H9 (cell line): ENCODE measurements at regions not wholly inside any gene's neighbourhood (a gene's known extent, or its start where the extent isn't known, plus 50 kb on each side); places are given as distances from the start of the nearest gene placed in this dataset.
"Not testable (repeated sequence)": the region's sequence is repeated elsewhere in the genome, so short reads cannot be mapped to it uniquely, and the experiment has no call there.

ENCODE experiments used
- DNase-seq: peaks from one replicate; pipeline ENCODE4 v3.0.0-alpha.2; 2017
- H2AFZ ChIP-seq: one replicate; pipeline ENCODE4 v1.6.1; 2013; ENCODE audit warnings: mild to moderate bottlenecking, low read length, control low read depth, moderate library complexity
- H2AK5ac ChIP-seq: 2 replicates; pipeline ENCODE4 v1.6.1; 2013; ENCODE audit warnings: low read length, control low read depth, mixed read lengths; ENCODE audit not compliant: insufficient read length
- H2BK120ac ChIP-seq: one replicate; pipeline ENCODE4 v1.6.1; 2013; ENCODE audit warnings: low read depth, mild to moderate bottlenecking, low read length, control low read depth, inconsistent platforms; ENCODE audit not compliant: poor library complexity, severe bottlenecking
- H2BK12ac ChIP-seq: 2 replicates; pipeline ENCODE4 v1.6.1; 2013; ENCODE audit warnings: low read length, control low read depth, mixed read lengths, low read depth; ENCODE audit not compliant: insufficient read length
- H2BK15ac ChIP-seq: 2 replicates; pipeline ENCODE4 v1.6.1; 2013; ENCODE audit warnings: low read depth, low read length, control low read depth
- H2BK20ac ChIP-seq: one replicate; pipeline ENCODE4 v1.6.1; 2013; ENCODE audit warnings: low read depth, mild to moderate bottlenecking, low read length, control low read depth, inconsistent platforms; ENCODE audit not compliant: poor library complexity, severe bottlenecking
- H2BK5ac ChIP-seq: 2 replicates; pipeline ENCODE4 v1.6.1; 2013; ENCODE audit warnings: low read length, control low read depth, mixed read lengths; ENCODE audit not compliant: insufficient read length
- H3K14ac ChIP-seq: 2 replicates; pipeline ENCODE4 v1.6.1; 2013; ENCODE audit warnings: low read length, control low read depth; ENCODE audit not compliant: insufficient read depth
- H3K18ac ChIP-seq: 2 replicates; pipeline ENCODE4 v1.6.1; 2013; ENCODE audit warnings: low read depth, mild to moderate bottlenecking, mixed read lengths, low read length, control low read depth; ENCODE audit not compliant: insufficient read length
- H3K23ac ChIP-seq: 2 replicates; pipeline ENCODE4 v1.6.1; 2013; ENCODE audit warnings: low read length, control low read depth, mixed read lengths, low read depth; ENCODE audit not compliant: insufficient read length
- H3K23me2 ChIP-seq: 2 replicates; pipeline ENCODE4 v1.6.1; 2013; ENCODE audit warnings: low read depth, mild to moderate bottlenecking, mixed read lengths, low read length, control low read depth; ENCODE audit not compliant: insufficient read length, poor library complexity, severe bottlenecking
- H3K27ac ChIP-seq: 2 replicates; pipeline ENCODE4 v1.5.1; 2013; ENCODE audit warnings: low read length, control low read depth, mixed read lengths, low read depth; ENCODE audit not compliant: insufficient read length
- H3K27me3 ChIP-seq: 2 replicates; pipeline ENCODE4 v1.6.1; 2013; ENCODE audit warnings: low read length, control low read depth, inconsistent platforms; ENCODE audit not compliant: insufficient read depth
- H3K4ac ChIP-seq: 2 replicates; pipeline ENCODE4 v1.6.1; 2013; ENCODE audit warnings: low read depth, mild to moderate bottlenecking, control low read depth, inconsistent platforms, low read length, moderate library complexity
- H3K4me1 ChIP-seq: 2 replicates; pipeline ENCODE4 v1.6.1; 2013; ENCODE audit warnings: low read length, control low read depth, inconsistent platforms; ENCODE audit not compliant: insufficient read depth
- H3K4me2 ChIP-seq: 2 replicates; pipeline ENCODE4 v1.6.1; 2013; ENCODE audit warnings: low read length, control low read depth, mixed read lengths; ENCODE audit not compliant: insufficient read length, insufficient read depth
- H3K56ac ChIP-seq: 2 replicates; pipeline ENCODE4 v1.6.1; 2013; ENCODE audit warnings: low read depth, mild to moderate bottlenecking, mixed read lengths, low read length, control low read depth; ENCODE audit not compliant: insufficient read length
- H3K79me1 ChIP-seq: 2 replicates; pipeline ENCODE4 v1.6.1; 2013; ENCODE audit warnings: low read depth, mild to moderate bottlenecking, moderate library complexity, low read length, control low read depth, inconsistent platforms; ENCODE audit not compliant: insufficient read depth, poor library complexity, severe bottlenecking
- H3K79me2 ChIP-seq: 2 replicates; pipeline ENCODE4 v1.6.1; 2013; ENCODE audit warnings: low read length, control low read depth, inconsistent platforms; ENCODE audit not compliant: insufficient read depth
- H3K9ac ChIP-seq: 2 replicates; pipeline ENCODE4 v1.6.1; 2013; ENCODE audit warnings: low read length, control low read depth, mixed read lengths; ENCODE audit not compliant: insufficient read length; ENCODE audit errors: extremely low read depth
- H3K9me3 ChIP-seq: one replicate; pipeline ENCODE4 v1.6.1; 2013; ENCODE audit warnings: low read depth, low read length, inconsistent platforms; ENCODE audit not compliant: control insufficient read depth
- H3T11ph ChIP-seq: one replicate; pipeline ENCODE4 v1.6.1; 2013; ENCODE audit warnings: mild to moderate bottlenecking, low read length, control low read depth, inconsistent platforms
- H4K20me1 ChIP-seq: one replicate; pipeline ENCODE4 v1.6.1; 2013; ENCODE audit not compliant: control insufficient read depth, insufficient read length, insufficient read depth
- H4K5ac ChIP-seq: 2 replicates; pipeline ENCODE4 v1.6.1; 2013; ENCODE audit warnings: low read depth, mild to moderate bottlenecking, mixed read lengths, low read length, control low read depth; ENCODE audit not compliant: insufficient read length
- H4K8ac ChIP-seq: replicated peaks from 2 replicates; pipeline ENCODE4 v1.6.1; 2013; ENCODE audit warnings: low read length, control low read depth, mixed read lengths, low read depth; ENCODE audit not compliant: insufficient read length
- H4K91ac ChIP-seq: 2 replicates; pipeline ENCODE4 v1.6.1; 2013; ENCODE audit warnings: low read depth, mild to moderate bottlenecking, moderate library complexity, mixed read lengths, low read length, control low read depth; ENCODE audit not compliant: insufficient read length
- H3K27ac Mint-ChIP-seq, 3 experiments: 2 replicates in 2 of 3; 3 replicates in 1 of 3; pipeline ENCODE4 v1.8.0; 2020 to 2021; ENCODE audit warnings: mixed read lengths in 3 of 3, mild to moderate bottlenecking in 1 of 3, moderate library complexity in 1 of 3
- H3K27me3 Mint-ChIP-seq: 2 replicates; pipeline ENCODE4 v1.8.0; 2021; ENCODE audit warnings: low read depth, mild to moderate bottlenecking, moderate library complexity, mixed read lengths
- H3K36me3 Mint-ChIP-seq, 3 experiments: 2 replicates in 2 of 3; 3 replicates in 1 of 3; pipeline ENCODE4 v1.8.0; 2020 to 2021; ENCODE audit warnings: low read depth in 3 of 3, mixed read lengths in 3 of 3; ENCODE audit not compliant: insufficient read depth in 1 of 3
- H3K4me1 Mint-ChIP-seq, 2 experiments: 2 replicates each; pipeline ENCODE4 v1.8.0; 2020; ENCODE audit warnings: mixed read lengths in 2 of 2
- H3K4me3 Mint-ChIP-seq, 2 experiments: 2 replicates in 1 of 2; 3 replicates in 1 of 2; pipeline ENCODE4 v1.8.0; 2020 to 2021; ENCODE audit warnings: mild to moderate bottlenecking in 2 of 2, mixed read lengths in 2 of 2, moderate library complexity in 1 of 2
- H3K9me3 Mint-ChIP-seq, 2 experiments: 2 replicates in 1 of 2; 3 replicates in 1 of 2; pipeline ENCODE4 v1.8.0; 2020; ENCODE audit warnings: mild to moderate bottlenecking in 2 of 2, mixed read lengths in 2 of 2, moderate library complexity in 1 of 2
- WGBS: extraction: QIAGEN DNeasy Blood & Tissue Kit; methylation state at CpG from one replicate; pipeline ENCODE4 v1.1.7; 2013; ENCODE audit warnings: missing lambda C conversion rate, low lambda C conversion rate, mixed read lengths; ENCODE audit not compliant: insufficient read length; ENCODE audit errors: extremely low coverage; 5-methylcytosine and 5-hydroxymethylcytosine counted together
- TF ChIP-seq, protein P1 (sequence below): fragments of 200-600 bp; sonication (generic); conservative IDR thresholded peaks from 3 replicates; pipeline ENCODE4 v1.8.0; 2021; ENCODE audit warnings: antibody characterized with exemption, mild to moderate bottlenecking

DNA sequence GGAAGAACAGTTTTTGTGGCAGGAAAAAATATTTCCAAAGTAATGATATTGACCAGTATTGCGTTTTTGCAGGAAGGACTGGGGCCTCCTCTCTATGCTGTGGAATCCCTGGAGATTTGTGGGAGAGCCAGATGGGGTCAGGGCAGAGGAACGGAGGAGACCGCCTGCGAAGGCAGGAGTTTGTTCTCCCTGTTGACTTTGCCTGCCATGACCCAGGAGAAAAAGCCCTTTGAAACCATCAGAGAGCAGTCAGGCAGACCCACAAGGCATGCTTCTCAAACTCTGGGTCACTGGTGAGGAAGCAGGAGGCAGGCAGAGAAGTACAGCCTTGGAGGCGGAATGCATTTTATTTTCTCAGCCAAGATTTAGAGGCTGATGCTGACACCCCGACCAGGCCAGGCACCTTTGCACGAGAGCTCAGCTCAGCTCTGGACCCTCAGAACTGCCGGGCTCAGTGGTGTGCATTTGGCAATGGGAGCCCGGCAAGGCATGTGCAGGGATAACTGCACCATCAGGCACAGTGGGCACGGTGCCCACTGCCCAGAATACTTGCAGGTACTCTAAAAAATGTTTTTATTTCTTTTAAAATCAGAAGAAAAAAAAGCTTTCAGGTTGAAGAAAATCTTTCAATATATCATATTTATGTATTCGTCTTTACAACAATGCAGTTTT lies 410.4 kb downstream of the RPS24 start:
- DNase-seq = peak; percentile 14
- H2BK12ac ChIP-seq = no peak overlapping the region
- no peaks in the 10 kb centered on the region for H3K4me1 ChIP-seq
- H4K8ac ChIP-seq = no peak overlapping the region
- no peak overlapping the region for H2BK5ac ChIP-seq
- peaks cover 2% of the 10 kb centered on the region in 2 experiments; a peak in 1 of 4 replicates for H3K4me1 Mint-ChIP-seq
- H3K9me3 ChIP-seq = no peaks in the 10 kb centered on the region
- no peaks in the 10 kb centered on the region for H4K20me1 ChIP-seq
- H3K9me3 Mint-ChIP-seq = no peaks in the 10 kb centered on the region
- no peak overlapping the region for H3K56ac ChIP-seq
- H3K79me2 ChIP-seq = no peaks in the 10 kb centered on the region
- no peak overlapping the region for H2BK120ac ChIP-seq
- H2AK5ac ChIP-seq = no peak overlapping the region
- H4K5ac ChIP-seq = no peak overlapping the region
- H2BK15ac ChIP-seq = no peak overlapping the region
- H3K27ac Mint-ChIP-seq = no peak overlapping the region
- no peak overlapping the region for H3K4me2 ChIP-seq
- no peak overlapping the region for H3K4me3 Mint-ChIP-seq
- H4K91ac ChIP-seq = no peak overlapping the region
- no peak overlapping the region for H3K4ac ChIP-seq
- no peak overlapping the region for H3K18ac ChIP-seq
- no peak overlapping the region for H3T11ph ChIP-seq
- H3K27ac ChIP-seq = no peak overlapping the region
- H3K27me3 Mint-ChIP-seq = peaks cover 3% of the 10 kb centered on the region; the same call in 1 of the 2 replicates
- no peaks in the 10 kb centered on the region for H3K27me3 ChIP-seq
- no peak overlapping the region for H3K23ac ChIP-seq
- H3K36me3 Mint-ChIP-seq = no peaks in the 10 kb centered on the region; a peak in 1 of 7 replicates
- H3K23me2 ChIP-seq = no peaks in the 10 kb centered on the region
- no peak overlapping the region for H2BK20ac ChIP-seq
- H2AFZ ChIP-seq = no peak overlapping the region
- WGBS = no CpG with 5 or more reads among the region's 11 CpGs
- H3K79me1 ChIP-seq = no peaks in the 10 kb centered on the region
- no peak overlapping the region for H3K14ac ChIP-seq
- H3K9ac ChIP-seq = no peak overlapping the region
- TF ChIP-seq, protein P1, sequence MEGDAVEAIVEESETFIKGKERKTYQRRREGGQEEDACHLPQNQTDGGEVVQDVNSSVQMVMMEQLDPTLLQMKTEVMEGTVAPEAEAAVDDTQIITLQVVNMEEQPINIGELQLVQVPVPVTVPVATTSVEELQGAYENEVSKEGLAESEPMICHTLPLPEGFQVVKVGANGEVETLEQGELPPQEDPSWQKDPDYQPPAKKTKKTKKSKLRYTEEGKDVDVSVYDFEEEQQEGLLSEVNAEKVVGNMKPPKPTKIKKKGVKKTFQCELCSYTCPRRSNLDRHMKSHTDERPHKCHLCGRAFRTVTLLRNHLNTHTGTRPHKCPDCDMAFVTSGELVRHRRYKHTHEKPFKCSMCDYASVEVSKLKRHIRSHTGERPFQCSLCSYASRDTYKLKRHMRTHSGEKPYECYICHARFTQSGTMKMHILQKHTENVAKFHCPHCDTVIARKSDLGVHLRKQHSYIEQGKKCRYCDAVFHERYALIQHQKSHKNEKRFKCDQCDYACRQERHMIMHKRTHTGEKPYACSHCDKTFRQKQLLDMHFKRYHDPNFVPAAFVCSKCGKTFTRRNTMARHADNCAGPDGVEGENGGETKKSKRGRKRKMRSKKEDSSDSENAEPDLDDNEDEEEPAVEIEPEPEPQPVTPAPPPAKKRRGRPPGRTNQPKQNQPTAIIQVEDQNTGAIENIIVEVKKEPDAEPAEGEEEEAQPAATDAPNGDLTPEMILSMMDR = no peak

DNA sequence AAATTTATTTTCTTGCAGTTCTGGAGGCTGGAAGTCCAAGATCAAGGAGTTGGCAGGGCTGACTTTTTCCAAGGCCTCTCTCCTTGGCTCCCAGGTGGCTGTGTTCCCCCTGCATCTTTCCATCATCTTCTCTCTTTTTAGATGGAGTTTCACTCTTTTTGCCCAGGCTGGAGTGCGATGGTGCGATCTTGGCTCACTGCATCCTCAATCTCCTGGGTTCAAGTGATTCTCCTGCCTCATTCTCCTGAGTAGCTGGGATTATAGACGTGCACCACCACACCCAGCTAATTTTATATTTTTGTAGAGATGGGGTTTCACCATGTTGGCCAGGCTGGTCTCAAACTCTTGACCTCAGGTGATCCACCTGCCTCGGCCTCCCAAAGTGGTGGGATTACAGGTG lies 411.1 kb downstream of the RPS24 start:
- not testable (repeated sequence) for H3K27ac Mint-ChIP-seq, H3K4me1 ChIP-seq, H4K8ac ChIP-seq, H3K23ac ChIP-seq, H3K9me3 Mint-ChIP-seq, H3K4me3 Mint-ChIP-seq, H4K20me1 ChIP-seq, H3K27me3 Mint-ChIP-seq, H3K56ac ChIP-seq, H3K27ac ChIP-seq, H3K14ac ChIP-seq, H3K27me3 ChIP-seq, H3K9me3 ChIP-seq, H2BK5ac ChIP-seq, H2BK120ac ChIP-seq, H3K36me3 Mint-ChIP-seq, H2AK5ac ChIP-seq, H3K4ac ChIP-seq, H2BK15ac ChIP-seq, H3K9ac ChIP-seq, H3K79me2 ChIP-seq, H3K4me2 ChIP-seq, H3T11ph ChIP-seq, H3K23me2 ChIP-seq, DNase-seq, H4K91ac ChIP-seq, H2AFZ ChIP-seq, H4K5ac ChIP-seq, H2BK12ac ChIP-seq, H3K18ac ChIP-seq, H3K79me1 ChIP-seq, H3K4me1 Mint-ChIP-seq, H2BK20ac ChIP-seq
- no CpG with 5 or more reads among the region's 4 CpGs for WGBS
